GM19463 (cell line): ENCODE measurements at regions not wholly inside any gene's neighbourhood (a gene's known extent, or its start where the extent isn't known, plus 50 kb on each side); places are given as distances from the start of the nearest gene placed in this dataset.
"Not testable (repeated sequence)": the region's sequence is repeated elsewhere in the genome, so short reads cannot be mapped to it uniquely, and the experiment has no call there.

Experiments used
- ATAC-seq: cut with Tn5 transposase; IDR thresholded peaks from one replicate; pipeline ENCODE4 v1.9.1; 2021; ENCODE audit warnings: mild to moderate bottlenecking, moderate library complexity; ENCODE audit not compliant: unreplicated experiment

DNA sequence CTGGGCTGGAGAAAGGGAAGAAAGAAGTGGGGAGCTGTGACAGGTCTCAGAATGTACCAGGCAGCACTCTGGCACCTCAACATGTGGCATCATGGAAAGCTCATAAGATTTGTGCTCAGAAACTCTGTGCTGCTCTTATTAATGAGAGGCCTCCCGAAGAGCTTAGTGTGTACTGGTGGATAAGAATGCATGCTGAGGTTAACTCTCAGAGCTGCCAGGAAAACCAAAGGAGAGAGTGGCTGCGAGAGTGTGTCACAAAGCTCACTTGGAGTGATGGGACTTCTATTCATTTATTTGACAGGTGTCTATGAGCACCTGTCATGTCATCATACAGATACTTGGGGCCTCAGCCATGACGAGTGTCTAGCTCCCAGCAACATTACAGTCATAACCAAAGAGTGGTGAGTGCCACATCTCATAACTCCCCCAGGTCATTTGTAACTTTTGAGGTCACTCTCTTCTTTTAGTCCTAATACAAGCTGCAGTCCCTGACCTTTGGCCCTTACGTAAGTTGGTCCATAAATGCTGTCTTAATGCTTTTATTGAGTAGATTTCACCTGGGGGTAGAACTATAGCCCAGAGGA lies 131.9 kb downstream of the TRIM43 start:
- ATAC-seq: not testable (repeated sequence)

DNA sequence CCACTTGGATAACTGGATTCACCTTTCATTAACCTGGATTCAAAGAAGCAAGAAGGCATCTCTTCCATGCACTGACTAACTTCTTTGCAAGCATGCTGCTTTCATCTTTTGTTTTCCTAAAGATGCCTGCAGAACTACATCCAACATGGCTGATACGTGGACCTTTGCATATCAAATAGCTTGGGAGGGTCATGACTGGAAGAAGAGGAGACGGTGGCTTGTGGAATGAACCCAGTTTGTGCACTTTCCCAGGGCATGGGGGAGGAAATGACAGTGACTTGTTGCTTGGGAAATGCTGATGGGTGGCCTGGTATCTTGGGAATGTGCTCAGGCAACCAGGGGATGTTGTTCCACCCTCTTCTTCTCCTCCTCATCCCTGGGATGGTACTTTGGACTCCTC lies 133.4 kb downstream of the TRIM43 start:
- not testable (repeated sequence) for ATAC-seq

DNA sequence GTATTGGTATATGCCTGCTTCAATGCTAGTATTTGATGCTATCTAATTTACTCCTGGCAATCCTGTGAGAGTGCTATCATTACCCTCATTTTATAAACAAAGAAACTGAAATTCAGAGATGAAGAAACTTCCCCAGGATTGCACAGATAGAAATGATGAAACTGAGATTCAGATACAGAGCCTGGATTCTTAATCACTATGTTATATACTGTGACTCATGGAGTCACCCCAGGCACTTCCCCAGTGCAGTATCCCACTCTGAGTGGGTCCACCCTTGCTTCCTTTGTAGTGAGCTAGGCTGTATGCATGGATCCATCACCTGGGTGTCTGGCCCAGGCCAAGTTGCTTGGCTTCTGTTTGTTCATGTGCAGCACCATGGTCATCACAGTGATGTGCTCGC lies 133.9 kb downstream of the TRIM43 start:
- ATAC-seq: not testable (repeated sequence)

DNA sequence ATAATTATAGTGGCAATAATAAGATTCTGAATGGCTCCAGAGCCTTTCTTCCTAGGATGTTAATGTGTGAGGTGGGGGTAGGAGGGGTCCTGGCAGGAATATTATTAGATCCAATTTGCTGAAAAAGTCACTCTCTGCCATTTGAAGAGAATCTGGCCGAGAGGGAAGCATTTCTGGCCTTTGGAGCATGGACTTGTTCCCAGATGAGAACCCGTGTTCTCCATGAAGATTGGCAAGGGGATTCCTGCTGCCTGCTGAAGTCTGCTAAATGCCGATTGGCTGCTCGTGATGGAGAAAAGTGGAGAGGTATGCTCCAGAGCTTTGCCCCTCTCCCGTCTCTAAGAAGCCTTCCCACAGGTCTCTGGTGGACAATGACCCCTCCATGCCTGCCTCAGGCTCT lies 135.6 kb downstream of the TRIM43 start:
- not testable (repeated sequence) for ATAC-seq

DNA sequence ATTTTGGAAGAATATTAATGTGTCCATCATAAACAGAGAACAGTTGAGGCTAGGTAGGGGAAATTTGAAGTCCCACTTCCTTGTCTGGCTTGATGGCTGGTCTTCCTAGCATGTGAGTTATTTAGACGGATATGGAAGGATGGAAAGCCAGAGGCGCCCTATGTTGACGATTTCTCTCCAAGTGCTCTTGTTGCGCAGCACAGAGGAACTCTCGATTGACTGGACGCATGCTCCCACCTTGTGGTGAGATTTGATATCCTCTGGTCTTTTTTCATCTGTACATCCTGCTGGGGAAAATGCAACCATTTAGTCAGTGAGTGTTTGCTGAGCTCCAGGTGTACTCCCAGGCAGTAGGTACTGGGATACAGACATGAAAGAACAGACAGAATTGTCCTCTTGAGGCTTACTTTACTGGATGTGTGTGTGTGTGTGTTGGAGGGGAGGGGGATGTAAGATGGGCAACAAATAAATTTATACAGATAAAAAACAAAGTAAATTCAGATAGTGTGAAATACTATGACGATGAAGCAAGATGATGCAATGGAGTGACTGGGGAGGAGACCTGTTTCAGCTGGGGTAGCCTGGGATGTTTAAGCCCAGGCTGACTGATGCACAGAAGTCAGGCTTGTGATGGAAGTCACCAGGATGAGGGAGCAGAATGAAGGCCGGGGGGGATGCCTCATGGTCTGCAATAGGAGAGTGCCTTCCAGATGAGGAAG lies 137.2 kb downstream of the TRIM43 start:
- peak; percentile 47 for ATAC-seq

DNA sequence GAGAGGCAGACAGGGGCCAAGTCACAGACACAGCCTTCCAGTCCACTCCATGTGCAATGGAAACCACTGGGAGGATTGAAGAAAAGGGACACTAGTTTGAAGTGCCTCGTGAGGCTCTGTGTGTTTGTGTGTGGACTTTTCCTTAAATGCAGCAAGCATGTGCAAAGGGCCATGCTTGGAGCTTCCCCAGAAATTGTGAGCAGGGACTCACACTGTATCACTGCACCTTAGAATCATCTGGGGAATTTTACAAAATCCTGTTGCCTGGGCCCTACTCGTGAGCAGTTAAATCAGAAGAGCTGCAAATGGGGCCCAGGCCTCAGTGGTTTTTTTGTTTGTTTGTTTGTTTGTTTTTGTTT lies 137.8 kb downstream of the TRIM43 start:
- ATAC-seq: no peak

DNA sequence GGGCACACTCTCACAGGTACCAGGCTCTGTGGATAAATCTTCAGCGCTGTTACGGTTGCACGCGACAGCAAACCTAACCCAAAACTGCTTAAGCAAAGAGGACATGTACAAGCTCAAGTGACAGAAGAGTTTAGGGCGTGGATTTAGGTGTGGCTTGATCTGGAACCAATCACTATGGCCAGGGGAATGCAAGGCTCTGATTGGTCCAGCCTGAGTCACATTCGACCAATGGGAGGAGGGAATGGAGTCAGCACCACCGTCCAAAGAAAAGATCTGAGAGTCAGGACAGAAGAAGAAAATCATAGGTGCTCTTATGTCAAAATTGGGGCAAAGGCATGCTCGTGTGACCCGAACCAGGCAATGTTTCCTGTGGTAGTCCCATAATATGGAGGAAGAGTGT lies 139.0 kb downstream of the TRIM43 start:
- no peak for ATAC-seq

DNA sequence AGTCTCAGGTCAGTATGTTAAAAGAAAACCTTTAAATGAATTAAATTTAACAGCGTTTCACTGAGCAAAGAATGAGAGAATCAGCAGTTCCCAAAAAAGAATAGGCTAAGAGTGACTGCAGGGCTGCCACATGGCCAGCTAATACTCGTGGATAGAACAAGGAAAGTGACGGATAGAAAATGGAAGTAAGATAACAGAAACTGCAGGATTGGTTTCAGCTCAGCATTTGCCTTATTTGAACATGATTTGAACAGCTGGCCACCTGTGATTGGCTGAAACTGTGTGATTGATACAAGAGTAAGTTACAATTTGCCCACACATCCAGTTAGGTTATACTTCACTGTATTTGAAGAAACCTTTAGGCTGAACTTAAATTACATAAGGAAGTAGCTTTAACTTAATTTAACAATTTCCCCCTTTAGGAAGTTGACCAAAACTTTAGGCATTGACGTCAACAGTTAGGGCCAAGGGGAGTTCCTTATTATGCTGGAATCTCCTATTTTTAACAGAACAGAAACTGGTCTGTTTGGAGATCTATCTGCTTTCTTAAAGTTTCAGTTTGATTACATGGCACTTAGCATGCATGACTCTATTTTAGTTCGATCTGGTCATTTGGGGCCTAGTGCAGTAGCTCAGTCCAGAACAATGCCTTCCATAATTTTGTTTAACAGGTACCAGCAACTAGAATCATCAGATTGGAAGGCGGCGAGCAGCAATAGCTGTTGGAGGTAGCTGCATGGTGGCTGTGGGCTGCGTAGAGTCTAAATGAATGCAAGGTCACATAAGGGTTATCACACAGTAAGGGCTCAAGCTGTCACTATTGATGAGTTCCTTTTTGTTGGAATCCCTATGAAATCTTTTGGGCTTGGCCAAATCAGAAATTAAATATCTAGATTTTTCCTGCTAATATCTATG lies 143.4 kb downstream of the TRIM43 start:
- ATAC-seq: no peak

DNA sequence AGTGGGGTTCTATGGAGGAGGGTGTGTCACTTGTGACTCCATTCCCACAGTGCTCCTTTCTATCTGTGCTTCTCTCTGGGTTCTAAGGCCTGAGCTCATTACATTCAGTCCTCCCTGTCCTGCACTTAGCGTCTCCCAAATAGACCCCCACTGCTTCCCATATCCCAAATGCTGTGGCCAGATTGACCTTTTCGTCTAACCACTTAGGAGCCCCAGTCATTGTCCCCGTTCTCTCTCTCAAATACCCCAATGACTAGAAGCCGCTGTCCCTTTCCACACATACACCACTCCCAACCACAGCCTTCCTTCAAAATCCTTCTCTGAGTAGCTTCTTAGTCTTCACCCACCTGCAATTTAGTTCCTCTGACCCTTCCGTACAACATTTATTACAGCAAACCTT lies 146.5 kb downstream of the TRIM43 start:
- no peak for ATAC-seq

DNA sequence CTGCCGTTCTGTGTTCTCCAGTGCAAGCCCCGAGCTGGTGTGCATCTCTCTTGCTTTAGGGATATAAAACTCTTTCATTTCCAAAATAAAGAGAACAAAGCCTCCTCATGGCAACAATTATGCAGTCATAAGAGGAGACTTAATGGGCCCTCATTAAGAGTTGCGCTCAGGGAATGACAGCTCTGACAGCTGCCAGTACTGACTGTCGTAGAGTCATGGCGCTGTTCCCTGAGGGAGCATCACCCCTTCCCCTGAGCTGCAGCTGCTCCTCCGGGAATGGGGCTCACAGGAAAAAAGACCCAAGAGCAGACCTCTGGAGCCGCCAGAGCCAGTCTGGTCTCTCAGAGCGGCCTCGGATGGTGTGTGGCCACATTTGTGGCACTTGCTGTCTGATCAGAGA lies 160.3 kb downstream of the TRIM43 start:
- ATAC-seq: not testable (repeated sequence)

DNA sequence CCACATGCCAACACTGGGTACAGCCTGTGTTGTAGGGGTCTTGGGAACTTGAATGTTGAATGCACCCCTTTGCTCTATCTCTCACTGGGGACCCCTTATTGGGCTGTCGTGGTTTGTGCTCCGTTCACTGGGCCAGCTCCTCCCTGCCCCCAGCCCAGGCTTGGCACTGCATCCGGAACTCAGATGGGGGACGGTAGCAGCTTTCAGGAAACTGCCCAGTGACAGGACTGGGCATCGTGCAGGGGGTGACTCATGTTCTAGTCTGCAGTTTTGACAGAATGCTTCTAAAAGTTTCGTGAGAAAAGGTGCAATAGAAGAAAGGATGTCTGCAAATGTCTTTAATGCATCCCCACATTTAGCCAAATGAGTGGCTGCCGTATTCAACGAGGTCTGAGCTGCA lies 162.0 kb downstream of the TRIM43 start:
- not testable (repeated sequence) for ATAC-seq

DNA sequence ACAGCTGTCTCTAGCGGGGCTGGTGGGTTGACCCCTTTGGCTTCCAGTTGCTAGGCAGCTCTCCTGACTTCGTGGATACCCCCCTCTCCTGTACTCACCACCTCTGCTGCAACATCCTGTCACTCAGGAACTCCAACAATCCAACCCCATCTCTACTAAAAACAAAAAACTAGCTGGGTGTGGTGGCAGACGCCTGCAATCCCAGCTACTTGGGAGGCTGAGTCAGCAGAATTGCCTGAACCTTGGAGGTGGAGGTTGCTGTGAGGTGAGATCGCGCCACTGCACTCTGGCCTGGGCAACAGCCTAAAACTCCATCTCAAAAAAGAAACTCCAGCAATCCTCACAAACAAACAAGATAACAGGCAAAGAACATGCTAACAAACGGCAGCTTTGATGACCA lies 162.4 kb downstream of the TRIM43 start:
- ATAC-seq: not testable (repeated sequence)

DNA sequence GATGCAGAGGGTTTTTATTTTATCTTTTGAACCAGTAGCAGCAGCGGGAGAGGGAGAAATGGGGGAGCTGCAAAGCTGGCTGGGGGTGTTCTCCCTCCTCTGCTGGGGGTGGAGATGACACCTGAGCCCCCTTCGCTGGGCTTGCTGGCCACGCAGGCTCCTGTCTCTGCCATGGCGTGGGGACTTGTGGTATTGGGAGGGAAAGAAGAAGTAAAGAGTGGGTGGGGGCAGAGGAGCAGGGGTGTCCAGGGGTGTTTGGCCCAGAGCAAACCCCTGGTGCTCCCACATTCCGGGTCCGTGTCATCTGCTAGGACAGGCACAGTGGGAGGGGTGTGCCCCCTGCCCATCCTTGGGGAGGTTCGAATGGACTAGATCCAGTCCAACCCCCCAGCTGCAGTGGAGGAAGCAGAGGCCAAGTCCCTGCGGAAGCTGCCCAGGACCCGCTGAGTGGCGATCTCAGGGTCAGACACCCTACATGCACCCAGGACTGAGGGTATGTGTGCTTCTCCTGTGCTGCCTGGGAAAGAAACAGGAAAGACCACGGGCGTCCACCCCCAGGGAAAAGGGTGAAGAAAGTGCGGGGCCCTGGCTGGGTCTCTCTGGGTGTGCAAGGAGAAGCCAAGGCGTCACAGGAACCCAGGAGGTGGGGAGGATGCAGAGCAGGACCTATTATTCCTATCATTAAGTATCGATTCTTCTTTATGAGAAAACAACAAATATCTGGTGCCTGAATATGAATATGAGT lies 163.2 kb downstream of the TRIM43 start:
- ATAC-seq: not testable (repeated sequence)

DNA sequence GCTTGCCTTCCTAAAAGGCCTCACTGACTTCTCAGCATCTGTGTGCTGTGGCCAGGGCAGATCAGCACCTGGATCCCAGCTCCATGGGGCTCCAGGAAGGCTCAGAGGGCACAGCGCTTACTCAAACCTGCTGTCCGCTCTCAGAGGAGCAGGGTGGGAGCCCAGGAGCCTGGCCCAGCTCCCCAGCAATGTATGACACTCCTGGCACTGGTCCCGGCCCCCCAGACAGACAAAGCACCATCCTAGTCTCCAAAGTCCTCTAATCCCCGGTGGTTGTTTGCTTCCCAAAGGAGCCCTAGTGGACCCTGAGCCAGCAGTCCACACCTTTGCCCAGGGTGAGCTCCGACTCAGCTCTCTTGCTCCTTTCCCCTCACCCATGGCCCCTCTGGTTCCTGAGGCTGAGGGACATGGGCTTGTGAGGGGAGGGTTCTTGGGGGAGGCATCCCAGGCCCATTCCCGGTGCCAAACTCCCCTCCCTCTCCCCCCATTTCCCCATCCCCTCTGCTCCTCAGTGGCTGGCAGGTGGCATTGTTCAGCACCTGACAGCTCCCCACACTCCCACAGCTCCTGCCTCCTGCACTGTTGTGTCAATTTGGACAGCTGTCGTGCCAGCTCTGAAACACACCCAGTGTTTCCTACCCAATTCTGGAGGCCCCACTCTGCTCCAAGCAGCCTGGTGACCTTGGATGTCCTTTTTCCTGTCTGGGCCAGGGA lies 164.3 kb downstream of the TRIM43 start:
- not testable (repeated sequence) for ATAC-seq

DNA sequence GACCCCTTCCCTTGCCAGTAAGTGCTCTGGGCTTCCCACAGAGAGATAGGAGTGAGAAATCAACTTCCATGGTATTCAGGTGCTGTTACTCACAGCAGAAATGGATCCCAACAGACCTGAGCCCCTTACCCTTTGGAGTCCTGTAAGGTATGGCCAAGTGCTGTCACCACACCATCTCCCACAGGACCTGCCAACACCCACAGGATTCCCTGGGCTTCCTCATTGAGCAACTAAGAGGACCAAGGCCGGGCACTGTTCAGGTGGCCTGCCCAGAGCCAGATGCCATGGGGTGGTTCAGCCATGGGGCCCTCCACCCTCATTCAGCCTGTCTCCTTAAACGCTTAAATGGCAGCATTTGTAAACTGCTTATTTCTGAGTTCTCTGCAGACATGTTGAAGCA lies 166.2 kb downstream of the TRIM43 start:
- no peak for ATAC-seq

DNA sequence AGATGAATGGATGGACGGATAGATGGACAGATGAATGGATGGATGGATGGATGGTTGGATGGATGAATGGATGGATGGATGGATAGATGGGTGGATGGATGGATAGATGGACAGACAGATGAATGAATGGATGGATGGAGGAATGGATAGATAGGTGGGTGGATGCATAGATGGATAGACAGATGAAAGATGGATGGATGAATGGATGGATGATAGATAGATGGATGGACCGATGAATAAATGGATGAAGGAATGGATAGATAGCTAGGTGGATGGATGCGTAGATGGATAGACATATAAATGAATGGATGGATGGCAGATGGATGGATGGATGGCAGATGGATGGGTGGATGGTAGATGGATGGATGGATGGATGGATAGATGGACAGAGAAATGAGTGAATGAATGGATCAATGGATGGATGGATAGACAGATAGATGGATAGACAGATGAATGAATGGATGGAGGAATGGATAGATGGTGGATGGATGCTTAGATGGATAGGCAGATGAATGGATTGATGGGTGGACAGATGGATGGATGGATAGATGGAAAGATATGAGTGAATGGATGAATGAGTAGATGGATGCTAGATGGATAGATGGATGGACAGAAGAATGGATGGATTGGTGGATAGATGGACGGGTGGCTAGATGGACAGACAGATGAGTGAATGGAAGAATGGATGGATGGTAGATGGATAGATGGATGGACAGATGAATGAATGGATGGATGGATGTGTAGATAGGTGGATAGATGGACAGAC lies 167.9 kb downstream of the TRIM43 start:
- no peak for ATAC-seq

DNA sequence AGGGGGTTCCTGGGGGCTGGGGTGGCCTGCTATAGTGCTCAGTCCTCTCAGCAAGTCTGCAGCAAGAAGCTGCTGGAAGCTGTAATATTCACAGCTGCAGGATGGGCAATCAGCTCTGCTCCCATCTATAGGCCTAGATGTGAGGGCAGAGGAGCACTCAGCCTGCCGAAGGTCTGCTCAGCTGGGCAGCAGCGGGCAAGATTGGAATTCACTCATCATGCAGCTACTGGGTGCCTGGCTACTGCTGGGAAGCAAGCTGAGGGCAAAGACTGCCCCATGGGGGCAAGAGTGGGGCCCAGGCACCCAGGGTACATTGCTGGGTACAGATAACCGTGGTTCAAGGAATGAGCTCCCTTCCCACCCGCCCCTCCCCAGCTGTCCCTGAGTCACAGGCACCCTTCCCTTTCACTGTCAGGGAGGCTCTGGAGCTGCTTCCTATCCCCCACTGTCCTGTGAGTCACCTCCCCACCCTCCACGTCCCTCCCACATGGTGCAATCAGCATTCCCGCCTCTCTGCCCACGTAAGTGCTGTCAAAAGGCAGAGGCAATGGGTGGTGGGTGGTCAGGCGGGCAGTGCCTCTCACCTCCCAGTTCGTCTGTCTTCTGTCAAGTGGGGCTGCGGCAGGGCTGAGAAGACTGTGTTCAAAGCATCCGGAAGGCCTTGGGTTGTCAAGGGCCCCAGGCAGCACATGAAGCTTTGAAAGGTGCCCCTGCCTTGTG lies 169.2 kb downstream of the TRIM43 start:
- no peak for ATAC-seq

DNA sequence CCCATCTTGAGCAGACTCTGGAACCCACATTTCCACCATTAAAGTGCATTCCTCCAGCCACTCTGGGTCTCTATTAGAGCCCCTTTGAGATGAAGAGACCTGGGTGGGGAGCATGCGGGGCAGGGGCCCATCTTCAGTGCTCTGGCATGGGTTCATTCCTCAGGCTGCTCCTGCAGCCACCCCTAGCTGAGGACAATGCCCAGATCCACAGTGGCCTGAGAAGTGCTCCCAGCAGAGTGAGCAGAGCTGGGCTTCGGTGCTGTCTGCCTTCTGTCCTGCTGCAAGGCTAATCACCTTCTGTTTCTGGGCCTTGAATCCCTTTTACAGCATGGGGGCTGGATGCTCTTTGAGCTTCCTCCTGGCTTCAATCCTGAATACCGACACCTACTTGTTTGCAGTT lies 169.8 kb downstream of the TRIM43 start:
- ATAC-seq: no peak
